Activated CD4-positive, alpha-beta T cell treated with anti-CD3 and anti-CD28 coated beads for 48 hours (primary cell): ENCODE measurements at regions not wholly inside any gene's neighbourhood (a gene's known extent, or its start where the extent isn't known, plus 50 kb on each side); places are given as distances from the start of the nearest gene placed in this dataset.

Experiments
- DNase-seq: peaks from one replicate; pipeline ENCODE4 v3.0.0-alpha.2; 2020

DNA sequence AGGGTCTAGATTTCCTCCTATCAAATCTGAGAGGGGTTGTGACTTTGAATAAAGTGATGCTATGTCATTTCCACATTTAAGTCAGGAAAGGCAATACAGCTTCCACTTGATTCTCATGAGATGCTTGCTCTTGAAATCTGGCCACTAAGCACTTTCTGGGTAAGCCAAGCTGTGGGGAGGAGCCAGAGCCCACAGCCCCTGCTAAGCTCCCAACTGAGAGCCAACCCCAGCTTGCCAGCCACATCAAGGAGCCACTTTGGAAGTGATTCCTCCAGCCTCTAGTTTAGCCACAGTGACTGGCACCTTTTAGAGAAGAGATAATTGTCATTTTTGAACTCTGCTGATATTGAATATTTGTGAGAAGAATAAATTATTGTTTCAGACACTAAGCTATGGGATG lies 1441.5 kb upstream of the IGFBP7 start:
- DNase-seq: no peak

DNA sequence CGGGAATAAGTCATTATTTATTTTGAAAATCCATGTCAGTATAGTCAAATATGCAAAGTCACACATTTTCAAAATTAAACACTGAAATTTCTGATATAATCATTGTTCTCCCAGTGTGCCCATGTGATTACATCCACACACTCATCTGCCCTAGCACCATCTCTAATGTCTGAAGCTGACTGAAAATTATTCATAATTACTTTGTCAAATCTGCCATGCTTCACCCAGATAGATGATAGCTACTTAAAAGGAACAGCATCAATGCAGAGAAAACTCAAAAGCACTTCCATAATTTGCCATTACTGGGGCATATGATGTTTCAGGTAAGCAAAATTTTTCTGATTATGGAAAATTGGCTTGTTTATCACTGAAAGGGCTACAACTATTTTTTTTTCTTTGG lies 1433.3 kb upstream of the IGFBP7 start:
- DNase-seq: no peak

DNA sequence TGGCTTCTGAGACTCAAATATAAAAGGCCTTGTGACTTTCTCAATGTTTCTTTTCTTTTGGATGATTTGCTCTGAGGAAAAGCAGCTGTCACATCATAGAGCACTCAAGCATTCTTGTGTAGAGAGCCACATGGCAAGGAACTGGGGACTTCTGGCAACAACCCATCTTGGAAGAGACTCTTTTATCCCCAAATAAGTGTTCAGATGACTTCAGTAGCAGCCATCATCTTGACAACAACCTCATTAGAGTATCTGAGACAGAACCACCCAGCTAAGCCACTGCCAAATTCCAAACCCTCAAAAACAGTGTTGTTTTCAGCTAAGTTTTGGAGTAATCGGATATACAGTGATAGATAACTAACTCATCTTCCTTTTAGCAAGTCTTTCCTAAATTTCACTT lies 1431.7 kb upstream of the IGFBP7 start:
- no peak for DNase-seq

DNA sequence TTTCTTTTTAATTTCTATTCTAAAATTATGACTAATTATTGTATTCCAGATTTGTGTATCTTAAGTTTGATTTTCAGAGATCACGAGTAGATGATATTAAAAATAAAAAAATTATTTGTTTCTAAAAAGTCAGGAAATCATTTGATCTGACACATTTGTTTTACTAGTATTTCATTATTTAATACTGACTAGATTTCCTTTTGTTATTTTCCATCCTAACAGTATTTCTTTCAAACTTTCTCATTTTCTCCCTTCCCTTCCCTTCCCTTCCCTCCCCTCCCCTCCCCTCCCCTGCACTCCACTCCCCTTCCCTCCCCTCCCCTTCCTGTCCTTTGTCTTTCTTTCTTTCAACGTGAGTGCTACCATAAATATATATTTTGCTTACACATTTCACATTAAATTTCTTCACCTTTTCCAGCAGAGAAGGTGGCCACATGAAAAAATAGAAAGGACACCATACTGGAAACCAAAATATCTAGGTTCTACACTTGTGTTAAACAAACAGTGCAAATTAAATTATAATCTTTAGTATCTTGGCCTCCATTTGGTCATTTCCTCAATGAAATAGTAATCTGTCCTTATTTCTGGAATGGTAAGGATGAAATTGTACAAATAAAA lies 1412.7 kb upstream of the IGFBP7 start:
- no peak for DNase-seq

DNA sequence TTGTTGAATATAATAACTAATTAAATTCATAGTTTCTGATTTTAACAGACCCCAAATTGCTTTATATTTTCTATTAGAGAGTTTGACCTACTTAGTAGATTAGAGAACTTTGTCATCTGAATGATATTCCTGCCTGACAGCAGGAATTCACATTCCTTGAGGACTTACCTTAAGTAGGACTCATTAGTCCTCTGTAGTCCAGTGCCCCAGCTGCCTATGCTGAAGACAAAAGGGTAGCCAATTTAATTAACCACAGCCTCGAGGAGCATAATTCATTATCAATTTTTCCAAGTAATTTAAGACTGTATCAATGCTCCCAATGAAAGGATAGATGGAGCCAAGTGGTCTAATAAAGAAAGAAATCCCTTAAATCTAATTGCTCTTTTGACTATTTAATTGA lies 1405.0 kb upstream of the IGFBP7 start:
- no peak for DNase-seq

DNA sequence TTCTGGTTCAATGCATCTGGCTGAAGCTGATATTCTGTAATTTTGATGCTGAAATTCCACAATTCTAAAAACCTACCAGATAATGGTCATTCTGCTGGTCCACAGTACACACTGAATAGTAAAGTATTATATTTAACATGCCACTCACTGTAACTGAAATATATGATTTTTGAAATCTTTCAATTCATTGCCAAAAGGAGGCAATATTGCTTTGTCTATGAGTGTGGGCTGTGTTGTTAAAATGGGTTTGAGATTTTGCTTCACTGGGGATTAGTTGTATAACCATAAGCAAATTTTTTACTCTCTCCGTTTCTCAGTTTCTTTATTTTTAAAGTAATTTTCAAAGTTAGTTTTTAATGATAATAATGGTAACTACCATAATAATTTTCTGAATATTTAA lies 1404.1 kb upstream of the IGFBP7 start:
- no peak for DNase-seq

DNA sequence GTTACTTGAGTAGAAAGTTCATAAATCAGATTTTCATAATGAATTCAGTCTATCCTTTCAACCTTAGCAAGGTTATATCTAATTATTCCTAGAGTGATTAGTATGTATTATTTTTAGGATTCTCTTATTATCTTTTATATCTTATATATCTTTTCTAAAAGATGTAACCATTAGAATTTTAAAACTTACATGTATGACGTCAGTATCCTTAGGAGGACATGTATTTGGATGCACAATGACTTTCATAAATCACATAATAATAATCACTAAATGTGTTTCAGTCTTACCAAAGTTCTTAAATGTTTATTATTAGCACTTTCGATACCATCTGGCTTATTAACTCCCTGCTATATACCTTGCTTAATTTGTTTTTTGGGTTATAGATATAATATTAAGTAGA lies 1400.5 kb upstream of the IGFBP7 start:
- no peak for DNase-seq

DNA sequence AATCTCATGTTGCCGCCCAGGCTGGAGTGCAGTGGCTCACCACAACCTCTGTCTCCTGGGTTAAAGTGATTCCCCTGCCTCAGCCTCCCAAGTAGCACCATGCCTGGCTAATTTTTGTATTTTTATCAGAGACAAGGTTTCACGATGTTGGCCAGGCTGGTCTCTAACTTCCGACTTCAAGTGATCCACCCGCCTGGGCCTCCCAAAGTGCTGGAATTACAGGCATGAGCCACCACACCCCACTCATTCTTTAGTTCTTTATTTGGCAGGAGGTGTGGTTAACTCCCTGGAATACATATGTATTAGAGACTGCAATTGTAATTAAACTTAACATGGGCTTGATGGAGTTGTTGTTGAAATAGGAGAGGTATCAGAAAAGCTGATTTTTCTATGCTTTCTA lies 1396.9 kb upstream of the IGFBP7 start:
- DNase-seq: no peak

DNA sequence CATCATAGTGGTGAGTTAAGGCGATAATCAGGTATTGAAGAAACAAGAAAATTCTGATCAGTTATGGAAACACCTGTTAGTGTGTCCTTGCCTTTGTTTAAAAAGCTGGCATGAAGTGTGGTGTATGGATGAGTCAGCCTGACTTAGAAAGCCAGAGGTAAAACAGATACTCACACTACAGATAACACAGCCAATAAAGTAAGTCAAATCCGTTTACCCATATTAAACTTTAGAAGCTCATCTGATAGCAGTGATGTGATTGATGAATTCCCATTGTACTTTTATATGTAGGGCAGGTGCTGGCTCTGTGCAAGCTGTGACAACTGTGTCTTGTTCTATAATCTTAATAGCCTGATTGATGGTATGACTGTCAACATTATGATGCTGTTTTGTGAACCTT lies 1392.7 kb upstream of the IGFBP7 start:
- DNase-seq: no peak

DNA sequence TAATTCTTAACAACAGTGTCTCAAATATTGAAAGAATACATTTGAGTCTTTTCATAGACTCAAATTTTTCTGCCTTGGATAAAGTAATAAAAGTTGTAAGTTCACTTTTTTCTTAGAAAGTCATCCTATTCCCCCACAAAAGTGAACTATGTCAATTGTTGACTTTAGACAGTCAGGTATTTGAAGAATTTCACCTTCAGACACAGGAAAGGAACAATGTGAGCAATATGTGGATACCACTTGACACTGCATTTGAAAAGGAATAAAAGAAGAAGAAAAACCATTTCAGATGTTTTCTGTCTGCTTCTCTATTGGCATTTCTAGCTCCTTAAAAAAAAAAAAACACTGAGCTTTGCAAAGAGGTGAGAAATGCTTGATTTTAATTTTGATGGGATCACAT lies 1389.0 kb upstream of the IGFBP7 start:
- DNase-seq: no peak

DNA sequence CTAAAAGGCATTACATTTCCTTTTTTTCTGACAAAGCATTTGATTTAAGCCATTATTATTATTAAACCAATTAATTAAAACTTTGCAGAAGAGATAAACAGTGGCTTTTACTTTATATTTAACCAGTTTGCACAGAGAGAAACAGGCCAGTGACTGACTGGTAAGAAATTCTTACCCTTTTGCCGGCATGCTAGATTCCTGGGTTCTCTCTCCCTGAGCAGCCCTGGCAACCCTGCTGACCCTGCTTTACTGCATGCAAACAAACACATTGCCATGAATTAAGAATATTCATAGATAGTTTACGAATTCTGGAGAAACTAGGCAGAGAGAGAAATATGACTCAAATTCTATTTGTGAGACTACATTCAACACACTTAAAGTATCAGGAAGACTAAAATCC lies 1381.4 kb upstream of the IGFBP7 start:
- DNase-seq: no peak

DNA sequence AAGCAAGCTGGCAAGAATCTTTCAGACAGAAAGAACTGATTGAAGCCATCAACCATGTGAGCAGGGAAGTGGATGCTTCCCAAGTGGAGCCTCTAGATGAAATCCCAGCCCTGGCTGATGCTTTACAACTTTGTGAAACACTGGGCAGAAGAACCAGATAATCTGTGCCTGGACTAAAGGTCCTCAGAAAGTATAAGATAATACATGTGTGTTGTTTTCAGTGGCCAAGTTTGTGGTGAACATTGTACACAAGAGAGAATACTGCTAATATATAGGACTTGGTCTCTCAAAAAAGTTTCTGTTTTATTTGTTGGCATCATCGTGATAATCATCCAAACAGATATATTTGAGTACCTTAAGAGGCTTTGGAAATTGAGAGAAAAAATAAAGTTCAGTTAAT lies 1367.8 kb upstream of the IGFBP7 start:
- no peak for DNase-seq

DNA sequence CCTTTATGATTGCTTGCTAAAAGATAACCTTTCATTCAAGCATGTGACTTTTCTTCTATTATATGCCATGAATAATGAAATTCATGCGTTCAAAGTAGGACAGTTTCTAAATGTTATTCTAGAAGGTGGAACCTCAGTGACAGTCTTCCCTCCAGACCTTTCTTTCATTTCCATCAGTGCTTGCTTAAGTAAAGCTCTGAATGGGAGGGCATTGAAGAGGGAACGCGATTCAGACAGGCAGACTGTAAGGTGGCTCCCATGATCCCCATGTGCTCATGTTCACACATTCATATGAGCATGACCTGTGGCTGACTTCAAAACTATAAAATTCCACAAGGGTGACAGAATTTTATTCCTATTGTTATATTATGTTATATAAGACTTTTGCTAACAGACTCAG lies 1367.3 kb upstream of the IGFBP7 start:
- DNase-seq: no peak

DNA sequence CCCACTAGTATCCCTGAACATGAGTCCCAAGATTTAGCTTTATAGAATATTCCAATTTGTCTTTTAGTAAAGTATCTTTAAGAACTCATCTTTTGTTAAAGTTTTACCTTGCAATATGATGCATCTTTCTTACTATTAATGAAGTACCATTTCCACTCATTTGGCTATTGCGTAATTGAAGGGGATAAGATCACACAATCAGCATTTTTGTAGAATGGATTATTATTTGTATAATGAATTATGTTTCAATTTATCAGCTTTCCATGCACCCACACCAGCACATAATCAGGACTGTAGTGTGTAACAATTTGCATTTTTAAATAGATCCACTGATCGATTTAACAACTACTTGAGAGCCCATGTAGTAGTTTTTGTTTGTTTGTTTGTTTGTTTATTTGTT lies 1364.9 kb upstream of the IGFBP7 start:
- no peak for DNase-seq

DNA sequence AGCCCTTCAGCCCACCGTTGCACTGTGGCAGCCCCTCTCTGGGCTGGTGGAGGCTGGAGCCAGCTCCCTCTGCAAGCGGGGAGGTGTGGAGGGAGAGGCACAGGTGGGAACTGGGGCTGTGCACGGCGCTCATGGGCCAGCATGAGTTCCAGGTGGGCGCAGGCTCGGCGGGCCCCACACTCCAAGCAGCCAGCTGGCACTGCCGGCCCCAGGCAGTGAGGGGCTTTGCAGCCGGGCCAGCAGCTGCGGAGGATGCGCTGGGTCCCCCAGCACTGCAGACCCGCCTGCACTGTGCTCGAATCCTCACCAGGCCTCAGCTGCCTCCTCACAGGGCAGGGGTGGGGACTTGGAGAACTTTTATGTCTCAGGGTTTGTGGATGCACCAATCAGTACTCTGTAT lies 1354.8 kb upstream of the IGFBP7 start:
- no peak for DNase-seq

DNA sequence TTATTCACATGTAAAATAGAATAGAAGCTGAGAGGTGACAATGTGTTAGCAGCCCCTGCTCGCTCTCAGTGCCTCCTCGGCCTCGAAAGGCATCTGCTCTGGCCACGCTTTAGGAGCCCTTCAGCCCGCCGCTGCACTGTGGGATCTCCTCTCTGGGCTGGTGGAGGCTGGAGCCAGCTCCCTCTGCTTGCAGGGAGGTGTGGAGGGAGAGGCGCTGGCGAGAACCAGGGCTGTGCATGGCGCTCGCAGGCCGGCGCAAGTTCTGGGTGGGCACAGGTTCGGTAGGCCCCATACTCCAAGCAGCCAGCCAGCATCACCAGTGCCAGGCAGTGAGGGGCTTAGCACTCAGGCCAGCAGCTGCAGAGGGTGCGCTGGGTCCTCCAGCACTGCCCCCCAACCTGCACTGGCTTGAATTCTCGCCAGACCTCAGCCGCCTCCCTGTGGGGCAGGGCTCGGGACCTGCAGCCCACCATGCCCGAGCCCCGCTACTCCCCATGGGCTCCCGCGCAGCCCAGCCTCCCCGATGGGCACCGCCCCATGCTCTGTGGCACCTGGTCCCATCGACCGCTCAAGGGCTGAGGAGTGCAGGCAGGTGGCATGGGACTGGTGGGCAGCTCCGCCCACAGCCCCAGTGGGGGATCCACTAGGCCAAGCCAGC lies 1346.7 kb upstream of the IGFBP7 start:
- no peak for DNase-seq

DNA sequence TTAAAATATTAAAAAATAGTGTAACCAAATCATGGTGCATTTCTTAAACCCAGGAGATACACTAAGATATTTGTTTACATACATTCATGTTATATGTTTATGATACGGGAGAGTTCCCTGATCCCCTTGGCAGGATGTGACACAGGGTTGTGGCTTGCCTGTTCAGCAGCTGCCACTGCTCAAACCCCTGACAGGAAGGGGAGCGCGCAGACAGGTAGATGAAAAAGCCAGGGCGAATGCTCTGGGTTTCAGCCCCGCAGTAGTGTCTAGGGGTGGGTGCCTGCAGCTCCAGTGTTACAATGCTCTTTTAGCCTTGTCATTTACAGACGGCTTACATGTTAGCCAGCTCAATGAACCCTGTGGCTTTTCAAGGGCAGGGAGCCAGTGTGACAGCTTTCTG lies 1343.8 kb upstream of the IGFBP7 start:
- no peak for DNase-seq

DNA sequence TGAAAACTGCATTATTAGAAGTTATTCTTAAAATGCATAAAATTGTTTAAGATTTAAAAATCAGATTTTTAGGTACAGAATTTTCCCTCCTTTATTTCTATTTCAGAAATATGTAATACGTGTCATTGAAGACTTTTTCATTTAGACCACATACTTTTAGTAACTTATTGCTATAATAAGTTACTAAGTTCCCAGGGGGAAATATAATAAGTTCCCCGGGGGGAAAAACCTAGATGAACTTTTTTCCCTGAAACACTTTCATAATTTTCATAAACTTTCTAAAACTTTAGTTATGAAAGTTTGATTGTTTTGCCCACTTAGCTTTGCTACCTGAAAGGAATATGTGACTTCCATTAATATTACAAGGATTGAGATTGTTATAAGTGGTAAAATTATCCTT lies 1341.5 kb upstream of the IGFBP7 start:
- no peak for DNase-seq

DNA sequence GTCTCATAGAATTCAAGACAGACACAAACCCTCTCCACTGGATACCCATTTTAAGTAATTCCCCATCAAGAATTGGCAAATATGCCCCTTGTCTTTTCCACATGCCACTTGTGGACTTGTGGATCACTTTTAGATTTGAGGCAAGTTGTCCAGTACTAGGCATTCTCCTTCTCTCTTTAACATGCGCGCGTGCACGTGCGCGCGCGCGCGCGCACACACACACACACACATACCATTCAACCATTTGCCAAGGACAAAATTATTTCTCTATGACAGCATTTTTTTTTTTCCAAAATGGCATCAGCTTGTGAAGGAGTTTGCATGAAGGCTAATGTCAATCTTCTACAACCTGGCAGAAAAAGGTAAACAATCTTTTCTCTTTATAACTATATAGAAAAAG lies 1325.7 kb upstream of the IGFBP7 start:
- DNase-seq: no peak

DNA sequence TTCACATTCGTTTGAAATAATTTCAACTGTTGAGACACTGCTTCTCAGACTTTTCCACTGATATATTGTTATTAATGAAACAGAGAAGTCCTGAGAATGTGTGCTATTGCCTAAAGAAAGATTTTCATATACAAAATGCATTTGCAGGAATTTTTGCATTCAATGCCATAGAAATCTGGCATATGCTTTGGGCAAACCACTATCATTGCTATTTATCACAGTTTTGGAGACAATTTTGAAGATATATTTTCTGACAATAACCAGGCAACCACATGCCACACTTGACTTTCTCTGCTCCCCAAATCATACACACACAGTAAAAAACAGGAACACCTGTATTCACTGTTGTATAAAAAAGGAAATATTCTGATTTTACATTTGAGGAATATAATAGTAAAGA lies 1303.7 kb upstream of the IGFBP7 start:
- DNase-seq: no peak

DNA sequence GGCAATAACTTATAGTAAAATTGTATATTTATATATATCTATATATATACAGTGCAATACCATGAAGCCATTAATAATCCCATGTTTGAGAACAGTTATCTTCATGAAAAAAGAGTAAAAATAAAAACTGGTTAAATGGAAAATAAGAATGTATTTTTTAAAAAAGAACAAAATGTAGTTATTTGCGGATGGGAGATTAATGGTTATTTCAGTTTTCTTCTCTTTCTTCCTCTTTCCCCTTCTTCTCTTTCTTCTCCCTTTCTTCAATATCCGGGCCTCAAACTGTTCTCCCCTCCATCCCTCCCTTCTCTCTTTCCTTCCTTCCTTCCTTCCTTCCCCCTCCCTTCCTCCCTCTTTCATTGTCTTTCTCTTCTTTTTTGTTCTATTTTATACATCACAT lies 1301.7 kb upstream of the IGFBP7 start:
- DNase-seq: no peak

DNA sequence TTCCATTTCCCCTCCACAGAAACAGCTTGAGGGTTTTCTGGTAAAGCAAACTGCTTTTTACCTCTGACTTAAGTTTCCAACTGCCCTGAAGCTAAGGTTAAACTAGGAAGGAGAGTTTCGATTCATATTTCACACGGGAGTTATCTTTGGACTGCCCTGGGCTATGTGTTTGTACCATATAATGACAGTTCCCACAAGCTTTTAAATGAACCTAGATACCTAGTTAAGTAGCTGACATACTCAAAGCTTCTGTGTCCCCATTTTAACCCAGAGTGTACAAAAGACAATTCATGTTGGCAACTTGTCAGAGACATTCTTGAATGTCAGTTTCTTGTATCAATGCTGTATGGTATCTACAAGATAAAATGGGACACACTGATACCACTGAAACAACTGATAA lies 1296.6 kb upstream of the IGFBP7 start:
- DNase-seq: no peak

DNA sequence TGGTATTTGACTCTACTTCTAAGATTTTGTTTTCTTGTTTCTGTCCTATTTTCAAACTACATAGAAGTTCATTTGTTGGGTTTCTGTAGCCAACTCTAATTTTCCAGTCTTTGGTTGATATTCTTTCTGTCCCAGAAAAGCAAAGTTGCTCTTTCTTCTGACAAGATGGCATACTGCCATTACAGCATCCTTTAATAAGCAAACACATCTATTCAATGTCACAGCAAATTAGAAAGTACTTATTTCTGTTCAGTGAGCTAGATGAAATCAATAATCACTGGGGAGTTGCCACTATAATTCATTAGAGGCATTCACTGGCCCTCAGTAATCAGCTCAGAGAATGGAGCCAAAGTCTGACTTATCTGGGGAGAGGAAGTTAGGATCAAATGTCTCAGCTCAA lies 1258.0 kb upstream of the IGFBP7 start:
- DNase-seq: no peak

DNA sequence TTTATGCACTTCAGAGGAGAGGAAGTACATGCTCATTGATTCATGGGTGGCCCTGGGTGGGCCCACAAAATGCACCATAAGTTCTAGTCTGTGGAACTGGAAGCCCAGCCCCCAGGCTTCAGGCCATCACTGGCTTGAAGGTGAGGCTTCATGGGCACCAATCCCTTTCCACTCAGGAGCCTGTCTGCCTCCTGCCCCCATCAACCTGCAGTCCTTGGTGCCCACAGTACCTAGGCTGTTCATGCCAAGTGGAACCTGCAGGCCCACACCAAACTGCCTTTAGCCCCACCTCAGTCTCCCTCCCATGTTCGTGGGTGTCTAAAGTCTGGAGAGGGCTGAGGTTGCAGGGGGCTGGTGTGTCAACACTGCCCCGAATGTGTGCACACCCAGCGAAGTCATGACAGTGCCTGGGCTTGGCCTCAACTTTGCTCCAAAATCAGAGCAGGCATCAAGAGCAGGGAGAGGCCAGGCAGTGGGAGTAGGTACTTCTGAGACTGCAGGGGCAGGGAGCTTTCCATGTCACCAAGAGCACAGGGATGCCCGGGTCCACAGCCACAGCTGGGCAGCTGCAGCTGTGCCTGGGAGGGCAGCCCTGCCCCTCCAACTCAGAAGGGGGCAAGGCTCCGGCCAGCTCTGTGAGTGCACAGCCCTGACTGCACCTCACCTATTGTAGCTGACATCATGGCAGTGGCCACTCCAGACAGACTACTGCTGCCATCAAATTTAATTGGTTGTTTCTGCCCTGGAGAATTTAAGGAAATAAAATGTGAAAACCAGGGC lies 1250.4 kb upstream of the IGFBP7 start:
- no peak for DNase-seq

DNA sequence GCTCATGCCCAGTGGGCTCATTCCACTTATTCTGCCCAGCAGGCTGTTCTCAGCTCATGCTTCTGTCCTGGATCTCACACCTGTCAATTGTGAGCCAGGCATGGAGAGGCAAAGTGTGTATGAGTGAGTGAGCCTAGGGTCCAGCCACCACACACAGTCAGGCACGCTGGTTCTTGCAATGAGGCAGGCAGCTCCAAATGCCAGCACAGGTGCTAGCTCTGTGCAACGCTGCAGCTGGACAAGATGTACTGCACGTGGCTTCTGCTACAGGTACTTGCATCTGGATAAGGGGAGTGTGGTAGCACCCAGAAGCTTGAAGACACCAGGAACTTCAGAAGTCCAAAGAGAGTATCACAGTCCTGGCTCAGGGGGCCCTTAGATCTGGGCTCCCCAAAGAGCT lies 1249.4 kb upstream of the IGFBP7 start:
- no peak for DNase-seq
